H1 (cell line): ENCODE measurements at regions not wholly inside any gene's neighbourhood (a gene's known extent, or its start where the extent isn't known, plus 50 kb on each side); places are given as distances from the start of the nearest gene placed in this dataset.

Experiments
- CTCF ChIA-PET: fragments of 300-600 bp; sonication (Branson Sonifier 250); formaldehyde crosslinking; loops from one replicate; lab custom pipeline; 2021; ENCODE audit not compliant: partially characterized antibody; lab: Charles Lee
- POLR2A ChIA-PET: fragments of 300-600 bp; sonication (Branson Sonifier 250); formaldehyde crosslinking; loops from one replicate; lab custom pipeline; 2021; ENCODE audit warnings: inconsistent platforms; ENCODE audit not compliant: partially characterized antibody; lab: Charles Lee
- DNase-seq, 2 experiments: peaks; one replicate each; pipeline versions ENCODE4 v3.0.0 to v3.0.0-alpha.2; 2010 to 2022; ENCODE audit warnings: low spot score in 2 of 2, low read depth in 1 of 2, mixed read lengths in 1 of 2
- FAIRE-seq: peaks from 2 replicates; lab custom pipeline; 2011; peaks lifted over from hg19 to GRCh38; lab: Jason Lieb, UNC
- H2AFZ ChIP-seq: 2 replicates; pipeline ENCODE4 v1.8.1; 2012; ENCODE audit warnings: low read length, inconsistent platforms
- H2AK5ac ChIP-seq: 2 replicates; pipeline ENCODE4 v1.6.1; 2013; ENCODE audit warnings: low read depth, low read length
- H2BK120ac ChIP-seq: replicated peaks from 2 replicates; pipeline ENCODE3; 2013; ENCODE audit warnings: low read depth, low read length, inconsistent platforms
- H2BK12ac ChIP-seq: 2 replicates; pipeline ENCODE4 v1.6.1; 2013; ENCODE audit warnings: low read depth, low read length
- H2BK15ac ChIP-seq: 2 replicates; pipeline ENCODE4 v1.6.1; 2013; ENCODE audit warnings: low read length
- H2BK20ac ChIP-seq: 2 replicates; pipeline ENCODE4 v1.6.1; 2013; ENCODE audit warnings: low read length
- H2BK5ac ChIP-seq: 2 replicates; pipeline ENCODE4 v1.6.1; 2013; ENCODE audit warnings: low read depth, low read length
- H3K14ac ChIP-seq: 2 replicates; pipeline ENCODE4 v1.6.1; 2013; ENCODE audit warnings: inconsistent platforms; ENCODE audit not compliant: insufficient read length
- H3K18ac ChIP-seq: 2 replicates; pipeline ENCODE4 v1.6.1; 2013; ENCODE audit warnings: low read length; ENCODE audit errors: extremely low read depth
- H3K23ac ChIP-seq: 2 replicates; pipeline ENCODE4 v1.6.1; 2013; ENCODE audit warnings: inconsistent platforms; ENCODE audit not compliant: insufficient read length
- H3K23me2 ChIP-seq: 2 replicates; pipeline ENCODE4 v1.6.1; 2013; ENCODE audit warnings: low read depth, low read length
- H3K27ac ChIP-seq: 2 replicates; pipeline ENCODE4 v1.6.1; 2011; ENCODE audit warnings: low read depth, low read length, inconsistent platforms
- H3K27me3 ChIP-seq, 4 experiments: replicated peaks in 1 of 4; 1 replicate in 1 of 4; 2 replicates in 3 of 4; pipeline versions ENCODE4 v1.6.1 to v1.8.1; 2011 to 2013; ENCODE audit warnings: low read length in 3 of 4, mild to moderate bottlenecking in 3 of 4, inconsistent platforms in 2 of 4, mixed read lengths in 2 of 4, moderate library complexity in 1 of 4; ENCODE audit not compliant: control insufficient read depth in 3 of 4, insufficient read depth in 3 of 4; ENCODE audit errors: extremely low read depth in 1 of 4
- H3K36me3 ChIP-seq, 4 experiments: 2 replicates each; pipeline versions ENCODE4 v1.6.1 to v1.8.1; 2011 to 2013; ENCODE audit warnings: mild to moderate bottlenecking in 4 of 4, low read length in 3 of 4, moderate library complexity in 2 of 4, control low read depth in 1 of 4, inconsistent platforms in 1 of 4; ENCODE audit not compliant: insufficient read depth in 4 of 4, control insufficient read depth in 2 of 4
- H3K4ac ChIP-seq: replicated peaks from 2 replicates; pipeline ENCODE3; 2013; ENCODE audit warnings: low read length, low read depth, mixed read lengths, inconsistent platforms; ENCODE audit not compliant: insufficient read length
- H3K4me1 ChIP-seq, 4 experiments: replicated peaks in 1 of 4; 1 replicate in 1 of 4; 2 replicates in 3 of 4; pipeline versions ENCODE4 v1.6.1 to v1.8.1; 2011 to 2013; ENCODE audit warnings: low read length in 3 of 4, inconsistent platforms in 2 of 4, mixed read lengths in 1 of 4; ENCODE audit not compliant: insufficient read depth in 4 of 4, control insufficient read depth in 3 of 4
- H3K4me2 ChIP-seq, 2 experiments: 2 replicates each; pipeline versions ENCODE4 v1.6.1 to v1.8.1; 2011 to 2013; ENCODE audit warnings: low read depth in 2 of 2, low read length in 2 of 2, control low read depth in 1 of 2, inconsistent platforms in 1 of 2, mild to moderate bottlenecking in 1 of 2; ENCODE audit not compliant: insufficient read depth in 1 of 2
- H3K4me3 ChIP-seq, 4 experiments: fragments of 200-600, 300-600 bp in 1 of 4; sonication (generic), shearing (Covaris generic), sonication (Bioruptor Twin) in 1 of 4; 2 replicates each; pipeline versions ENCODE4 v1.5.1 to v1.8.1; 2011 to 2016; ENCODE audit warnings: low read length in 4 of 4, low read depth in 3 of 4, control low read depth in 2 of 4, inconsistent platforms in 2 of 4, mild to moderate bottlenecking in 2 of 4, mixed read lengths in 1 of 4, moderate library complexity in 1 of 4; ENCODE audit not compliant: insufficient read depth in 2 of 4; ENCODE audit errors: extremely low read depth in 1 of 4
- H3K56ac ChIP-seq: replicated peaks from 2 replicates; pipeline ENCODE3; 2013; ENCODE audit warnings: low read depth, mild to moderate bottlenecking, mixed read lengths, low read length, inconsistent platforms; ENCODE audit not compliant: insufficient read length
- H3K79me1 ChIP-seq: 2 replicates; pipeline ENCODE4 v1.6.1; 2013; ENCODE audit warnings: low read depth, low read length, control low read depth
- H3K79me2 ChIP-seq, 2 experiments: 2 replicates each; pipeline versions ENCODE4 v1.6.1 to v1.8.1; 2012 to 2013; ENCODE audit warnings: low read length in 2 of 2, mild to moderate bottlenecking in 2 of 2, inconsistent platforms in 1 of 2; ENCODE audit not compliant: insufficient read depth in 2 of 2, control insufficient read depth in 1 of 2
- H3K9ac ChIP-seq, 4 experiments: replicated peaks in 1 of 4; 1 replicate in 1 of 4; 2 replicates in 3 of 4; pipeline versions ENCODE4 v1.6.1 to v1.8.1; 2011 to 2013; ENCODE audit warnings: low read depth in 3 of 4, low read length in 3 of 4, control low read depth in 2 of 4, mild to moderate bottlenecking in 2 of 4, moderate library complexity in 2 of 4, inconsistent platforms in 1 of 4; ENCODE audit errors: extremely low read depth in 1 of 4
- H3K9me3 ChIP-seq, 2 experiments: 2 replicates each; pipeline versions ENCODE4 v1.6.1 to v1.8.1; 2012 to 2013; ENCODE audit warnings: mild to moderate bottlenecking in 2 of 2, moderate library complexity in 2 of 2, control low read depth in 1 of 2, inconsistent platforms in 1 of 2, low read depth in 1 of 2, low read length in 1 of 2, mixed read lengths in 1 of 2; ENCODE audit not compliant: insufficient read depth in 2 of 2
- H4K20me1 ChIP-seq, 2 experiments: replicated peaks in 1 of 2; 2 replicates each; pipeline versions ENCODE3 to v1.8.1; 2011 to 2013; ENCODE audit warnings: inconsistent platforms in 2 of 2, low read length in 2 of 2, mild to moderate bottlenecking in 1 of 2; ENCODE audit not compliant: insufficient read depth in 2 of 2, control insufficient read depth in 1 of 2
- H4K5ac ChIP-seq: 2 replicates; pipeline ENCODE4 v1.6.1; 2013; ENCODE audit warnings: low read length, low read depth, mixed read lengths, inconsistent platforms; ENCODE audit not compliant: insufficient read length
- H4K8ac ChIP-seq: 2 replicates; pipeline ENCODE4 v1.8.0; 2013; ENCODE audit warnings: mild to moderate bottlenecking, moderate library complexity, low read length, inconsistent platforms; ENCODE audit not compliant: insufficient read depth; ENCODE audit errors: extremely low read depth
- H4K91ac ChIP-seq: replicated peaks from 2 replicates; pipeline ENCODE3; 2013; ENCODE audit warnings: low read length, mixed read lengths, inconsistent platforms; ENCODE audit not compliant: insufficient read length
- ATF3 ChIP-seq: IDR thresholded peaks from 2 replicates; pipeline ENCODE4 v1.6.1; 2011; ENCODE audit warnings: low read depth, mild to moderate bottlenecking, low read length; ENCODE audit not compliant: insufficient read depth
- CREB1 ChIP-seq: IDR thresholded peaks from 2 replicates; pipeline ENCODE4 v1.6.1; 2012; ENCODE audit warnings: inconsistent platforms
- CTBP2 ChIP-seq: IDR thresholded peaks from 2 replicates; pipeline ENCODE4 v1.7.0; 2011; ENCODE audit warnings: borderline replicate concordance, mild to moderate bottlenecking, moderate library complexity, mixed read lengths, low read length; ENCODE audit not compliant: insufficient read depth, insufficient read length
- EZH2 ChIP-seq: fragments of 200-600 bp; sonication (generic); IDR thresholded peaks from 2 replicates; pipeline ENCODE4 v1.7.1; 2012; ENCODE audit warnings: low read depth, mild to moderate bottlenecking, moderate library complexity, low read length, inconsistent platforms; ENCODE audit not compliant: severe bottlenecking
- GABPA ChIP-seq: IDR thresholded peaks from 2 replicates; pipeline ENCODE4 v1.6.1; 2011; ENCODE audit warnings: mild to moderate bottlenecking, low read length, moderate library complexity, borderline replicate concordance; ENCODE audit not compliant: insufficient read depth
- POLR2AphosphoS5 ChIP-seq: IDR thresholded peaks from 2 replicates; pipeline ENCODE4 v1.6.1; 2011; ENCODE audit warnings: low read depth, low read length
- SAP30 ChIP-seq: fragments of 300-600 bp; sonication (generic); IDR thresholded peaks from 2 replicates; pipeline ENCODE4 v1.7.1; 2012; ENCODE audit warnings: low read length, moderate library complexity, mild to moderate bottlenecking, inconsistent platforms; ENCODE audit not compliant: insufficient read depth, insufficient replicate concordance
- SRF ChIP-seq: IDR thresholded peaks from 2 replicates; pipeline ENCODE4 v1.6.1; 2011; ENCODE audit warnings: mild to moderate bottlenecking, low read depth, low read length, moderate library complexity
- TEAD4 ChIP-seq: IDR thresholded peaks from 2 replicates; pipeline ENCODE4 v1.6.1; 2012; ENCODE audit warnings: low read depth, low read length, inconsistent platforms, mixed read lengths
- WGBS, 2 experiments: shearing (Covaris generic) in 1 of 2; methylation state at CpG; one replicate each; pipeline versions ENCODE4 v1.1.6 to v1.1.7; 2013 to 2015; ENCODE audit warnings: low lambda C conversion rate in 2 of 2, mixed read lengths in 2 of 2, inconsistent platforms in 1 of 2, low coverage in 1 of 2, missing lambda C conversion rate in 1 of 2; ENCODE audit not compliant: insufficient replicate concordance in 2 of 2, insufficient coverage in 1 of 2, insufficient read length in 1 of 2; ENCODE audit errors: extremely low coverage in 1 of 2, missing lambda C conversion rate in 1 of 2; 5-methylcytosine and 5-hydroxymethylcytosine counted together

GRCh38 chr2:166671235-166671634 is 177.2 kb upstream of the SCN7A start:
- no peaks in the 10 kb centered on the region for H3K9me3 ChIP-seq
- no peaks in the 10 kb centered on the region for H3K4me1 ChIP-seq
- H3K9ac ChIP-seq, result no peak overlapping the region
- no peaks in the 10 kb centered on the region for H3K36me3 ChIP-seq
- no peak overlapping the region for H2AK5ac ChIP-seq
- no peak overlapping the region for H4K5ac ChIP-seq
- no peak overlapping the region for H2AFZ ChIP-seq
- H2BK5ac ChIP-seq, result no peak overlapping the region
- no peaks in the 10 kb centered on the region for H3K23me2 ChIP-seq
- H4K8ac ChIP-seq, result no peak overlapping the region
- POLR2A ChIA-PET, result no interaction called here
- H2BK15ac ChIP-seq, result no peak overlapping the region
- H3K4me2 ChIP-seq, result no peak overlapping the region
- H3K79me2 ChIP-seq, result no peaks in the 10 kb centered on the region
- H3K56ac ChIP-seq, result no peak overlapping the region
- H4K91ac ChIP-seq, result no peak overlapping the region
- H4K20me1 ChIP-seq, result no peaks in the 10 kb centered on the region
- no peak overlapping the region for H3K4me3 ChIP-seq
- no peak overlapping the region for H3K27ac ChIP-seq
- DNase-seq, result no peak
- H2BK20ac ChIP-seq, result no peak overlapping the region
- H3K14ac ChIP-seq, result no peak overlapping the region
- TF ChIP-seq CREB1 (no peak), ATF3 (no peak), SAP30 (no peak), TEAD4 (no peak), GABPA (no peak), CTBP2 (no peak), SRF (no peak), EZH2 (no peak), POLR2AphosphoS5 (no peak)
- CTCF ChIA-PET, result no interaction called here
- H3K27me3 ChIP-seq, result no peaks in the 10 kb centered on the region
- FAIRE-seq, result no peak
- no peak overlapping the region for H3K4ac ChIP-seq
- H2BK120ac ChIP-seq, result no peak overlapping the region
- no peak overlapping the region for H3K23ac ChIP-seq
- H2BK12ac ChIP-seq, result no peak overlapping the region
- WGBS, 2 experiments, result 91% methylated on average over 2 of the region's 2 CpGs; no CpG with 5 or more reads in 1 of the 2 experiments
- no peak overlapping the region for H3K18ac ChIP-seq
- no peaks in the 10 kb centered on the region for H3K79me1 ChIP-seq
